ENCODE measurements at regions not wholly inside any gene's neighbourhood (a gene's known extent, or its start where the extent isn't known, plus 50 kb on each side); places are given as distances from the start of the nearest gene placed in this dataset.

- no peak for DNase-seq (ENCODE audit: low spot score)
Observed at GRCh38 chr12:75974323-75975187, 57.0 kb downstream of the PHLDA1 start.

GRCh38 chr12:75971253-75971652 is 60.3 kb downstream of the PHLDA1 start:
- DNase-seq (ENCODE audit: low spot score) = no peak

DNA sequence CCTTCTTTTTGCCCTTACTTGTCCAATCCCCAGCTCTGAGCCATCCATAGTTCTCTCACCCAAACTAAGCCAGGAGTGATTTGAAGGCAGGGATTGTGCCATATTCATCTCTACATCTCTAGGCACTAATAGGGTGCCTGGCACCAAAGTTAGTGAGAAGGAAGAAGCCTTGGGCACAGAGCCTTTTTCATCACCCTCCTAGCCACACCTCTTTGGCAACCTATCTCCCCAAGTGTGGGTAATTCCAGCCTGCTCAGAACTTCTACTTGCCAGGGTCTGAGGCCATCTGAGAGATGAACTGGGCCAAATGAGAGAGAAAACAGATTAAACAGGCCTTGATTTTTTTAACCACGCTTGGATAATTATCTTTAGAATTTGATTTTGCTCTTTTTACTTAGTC is 61.3 kb downstream of the PHLDA1 start:
- no peak for DNase-seq (ENCODE audit: low spot score)

- no peak for DNase-seq (ENCODE audit: low spot score)
Observed at GRCh38 chr12:75969768-75970167, 61.8 kb downstream of the PHLDA1 start.

DNA sequence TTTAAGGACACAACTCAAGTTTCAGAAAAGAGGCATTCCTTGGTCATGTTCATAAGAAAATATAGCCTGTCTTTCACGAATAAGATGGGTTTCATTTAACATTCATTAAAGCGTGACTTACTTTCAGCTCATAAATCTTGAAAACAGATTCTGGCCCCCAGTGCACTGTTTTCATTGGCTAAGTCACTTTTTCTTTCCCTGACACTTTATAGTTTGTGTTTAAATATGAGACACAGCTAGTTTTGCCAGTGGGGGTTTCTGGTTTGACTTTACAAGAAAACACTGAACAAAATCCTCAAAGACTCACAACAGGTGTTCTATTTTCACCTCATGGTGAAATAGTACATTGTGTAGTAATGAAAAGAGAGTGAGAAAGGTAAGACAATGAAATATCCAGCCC is 65.9 kb downstream of the PHLDA1 start:
- no peak for DNase-seq (ENCODE audit: low spot score)

GRCh38 chr12:75964150-75964549 is 67.4 kb downstream of the PHLDA1 start:
- DNase-seq (ENCODE audit: low spot score) = no peak

DNA sequence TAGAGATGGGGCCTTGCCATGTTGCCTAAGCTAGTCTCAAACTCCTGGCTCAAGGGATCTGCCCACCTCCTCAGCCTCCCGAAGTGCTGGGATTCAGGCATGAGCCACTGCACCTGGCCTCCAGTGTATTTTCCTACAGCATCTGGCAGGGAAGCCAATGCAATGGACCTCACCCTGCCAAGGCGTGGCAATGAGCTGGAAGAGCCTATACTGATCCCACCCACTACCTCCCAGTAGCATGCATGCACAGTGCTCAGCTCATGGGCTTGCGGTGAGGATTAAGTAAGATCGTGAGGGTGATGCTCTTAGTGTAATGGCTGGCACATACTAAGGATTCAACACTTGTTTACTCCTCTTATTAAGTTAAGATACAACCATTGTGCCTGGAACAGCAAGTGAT is 69.7 kb downstream of the PHLDA1 start:
- DNase-seq (ENCODE audit: low spot score) = no peak

DNA sequence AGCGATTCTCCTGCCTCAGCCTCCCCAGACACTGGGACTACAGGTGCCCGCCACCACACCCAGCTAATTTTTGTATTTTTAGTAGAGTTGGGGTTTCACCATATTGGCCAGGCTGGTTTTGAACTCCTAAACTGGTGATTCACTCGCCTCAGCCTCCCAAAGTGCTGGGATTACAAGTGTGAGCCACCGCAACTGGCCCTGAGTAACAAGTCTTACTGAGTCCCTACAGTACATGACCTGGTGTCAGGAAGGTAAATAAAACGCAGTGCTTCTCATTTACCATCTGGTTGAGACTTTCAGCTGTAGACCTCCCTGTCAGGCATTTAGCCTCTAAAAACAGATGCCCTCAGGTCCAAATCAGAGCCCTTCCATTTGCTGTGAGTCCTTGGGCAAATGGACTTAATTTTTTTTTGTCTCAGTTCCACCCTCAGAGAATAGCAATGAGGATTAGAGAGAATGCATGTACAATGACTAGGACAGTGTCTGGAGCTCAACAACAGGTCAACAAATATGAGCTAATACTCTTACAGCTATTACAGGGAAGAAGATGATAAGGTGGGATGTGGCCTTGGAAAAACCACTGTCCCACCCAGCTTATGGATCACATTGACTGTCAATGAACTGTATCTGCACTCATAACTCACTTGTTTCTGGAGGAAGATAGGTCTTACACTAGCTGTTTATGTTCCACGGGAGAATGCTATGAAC is 70.5 kb downstream of the PHLDA1 start:
- DNase-seq (ENCODE audit: low spot score) = no peak

DNA sequence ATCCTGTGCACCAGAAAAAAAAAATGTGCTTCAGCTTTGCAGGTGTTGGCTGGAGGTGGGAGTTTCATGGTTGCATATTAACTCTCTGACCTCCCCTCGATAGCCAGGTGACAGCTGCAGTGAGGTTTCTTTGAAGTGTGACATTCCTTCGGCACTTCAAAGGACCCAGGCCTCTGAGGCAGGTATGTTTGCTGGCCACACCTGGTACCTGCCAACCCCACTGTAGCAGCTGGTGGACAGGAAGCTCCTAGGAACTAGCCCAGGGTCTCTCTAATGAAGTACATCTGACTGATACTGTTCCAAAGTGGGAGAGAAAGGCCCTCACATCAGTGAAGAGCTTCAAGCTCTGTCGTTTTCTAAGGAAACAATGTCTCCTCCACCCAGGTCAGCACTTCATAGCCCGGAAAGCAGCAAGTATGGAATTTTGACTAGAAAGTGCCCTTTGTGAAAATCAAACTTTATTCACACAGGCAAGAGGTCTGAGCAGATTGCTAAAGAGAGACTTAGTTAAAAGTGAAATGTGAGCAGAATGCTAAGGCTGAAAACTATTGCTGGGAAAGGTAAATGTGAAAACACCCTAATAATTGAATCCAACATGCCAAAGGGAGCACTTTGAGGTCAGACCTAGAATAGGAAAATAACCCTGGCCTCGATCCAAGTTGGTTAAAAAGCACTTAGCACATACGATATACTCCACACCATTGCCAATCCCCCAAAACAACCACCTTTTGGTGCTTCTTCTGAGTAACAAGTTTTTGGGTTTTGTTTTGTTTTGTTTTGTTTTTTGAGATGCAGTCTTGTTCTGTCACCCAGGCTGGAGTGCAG is 71.3 kb downstream of the PHLDA1 start:
- DNase-seq (ENCODE audit: low spot score) = no peak

GRCh38 chr12:75959506-75959905 is 72.1 kb downstream of the PHLDA1 start:
- no peak for DNase-seq (ENCODE audit: low spot score)

DNA sequence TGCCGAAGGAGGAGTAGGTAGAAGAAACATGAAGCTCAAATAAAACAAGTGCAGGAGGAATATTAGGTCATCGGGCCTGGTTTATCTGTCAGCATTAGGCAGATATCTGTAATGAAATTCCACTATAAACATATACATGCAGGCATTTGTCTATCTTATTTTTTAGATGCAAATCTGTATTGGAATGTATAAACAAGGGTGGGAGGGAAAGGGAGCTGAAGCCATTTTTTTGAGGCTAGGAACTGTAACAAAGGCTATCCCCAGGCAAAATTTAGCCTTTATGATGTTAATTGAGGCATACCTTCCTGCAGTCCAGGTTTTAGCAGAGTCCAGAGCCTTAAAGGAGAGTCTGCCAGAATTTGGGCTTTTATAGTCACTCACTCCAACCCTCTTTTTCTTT is 72.5 kb downstream of the PHLDA1 start:
- DNase-seq (ENCODE audit: low spot score) = no peak

- no peak for DNase-seq (ENCODE audit: low spot score)
Observed at GRCh38 chr12:75955251-75955650, 76.3 kb downstream of the PHLDA1 start.

DNA sequence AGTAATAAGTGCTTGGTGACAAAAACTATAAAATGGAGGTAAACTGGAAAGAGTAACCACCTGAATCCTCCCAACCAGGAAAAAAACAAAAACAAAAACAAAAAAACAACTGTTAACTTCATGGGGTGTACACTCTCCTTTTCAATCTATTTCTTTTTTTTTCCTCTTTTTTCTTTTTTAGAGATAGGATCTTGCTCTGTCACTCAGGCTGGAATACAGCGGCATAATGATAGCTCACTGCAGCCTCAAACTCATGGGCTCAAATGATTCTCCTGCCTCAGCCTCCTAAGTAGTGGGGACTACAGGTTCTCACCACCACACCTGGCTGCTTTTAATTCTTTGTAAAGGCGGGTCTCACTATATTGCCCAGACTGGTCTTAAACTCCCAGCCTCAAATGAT is 76.8 kb downstream of the PHLDA1 start:
- no peak for DNase-seq (ENCODE audit: low spot score)

DNA sequence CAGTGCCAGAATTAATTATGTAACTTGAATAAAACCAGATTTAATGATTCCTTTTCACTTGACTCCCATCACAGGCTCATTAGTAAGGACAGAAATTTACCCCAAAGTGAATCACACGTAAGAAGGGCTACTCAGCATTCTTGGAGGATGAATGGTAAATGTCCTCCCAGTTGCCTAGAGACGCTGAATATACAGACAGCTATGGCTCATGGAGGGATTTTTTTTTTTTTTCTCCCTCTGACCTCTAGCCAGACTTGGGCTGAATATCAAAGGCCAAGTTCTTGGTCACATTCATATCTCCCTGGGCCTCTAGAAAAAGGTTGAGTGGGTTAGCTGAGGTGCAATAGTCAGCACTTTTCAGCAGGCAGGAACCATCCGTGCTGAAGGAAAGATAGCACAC is 77.5 kb downstream of the PHLDA1 start:
- DNase-seq (ENCODE audit: low spot score) = peak; percentile 87

GRCh38 chr12:75953312-75953906 is 78.2 kb downstream of the PHLDA1 start:
- no peak for DNase-seq (ENCODE audit: low spot score)

- peak; percentile 25 for DNase-seq (ENCODE audit: low spot score)
Observed at GRCh38 chr12:75951399-75952278, 79.9 kb downstream of the PHLDA1 start.

DNA sequence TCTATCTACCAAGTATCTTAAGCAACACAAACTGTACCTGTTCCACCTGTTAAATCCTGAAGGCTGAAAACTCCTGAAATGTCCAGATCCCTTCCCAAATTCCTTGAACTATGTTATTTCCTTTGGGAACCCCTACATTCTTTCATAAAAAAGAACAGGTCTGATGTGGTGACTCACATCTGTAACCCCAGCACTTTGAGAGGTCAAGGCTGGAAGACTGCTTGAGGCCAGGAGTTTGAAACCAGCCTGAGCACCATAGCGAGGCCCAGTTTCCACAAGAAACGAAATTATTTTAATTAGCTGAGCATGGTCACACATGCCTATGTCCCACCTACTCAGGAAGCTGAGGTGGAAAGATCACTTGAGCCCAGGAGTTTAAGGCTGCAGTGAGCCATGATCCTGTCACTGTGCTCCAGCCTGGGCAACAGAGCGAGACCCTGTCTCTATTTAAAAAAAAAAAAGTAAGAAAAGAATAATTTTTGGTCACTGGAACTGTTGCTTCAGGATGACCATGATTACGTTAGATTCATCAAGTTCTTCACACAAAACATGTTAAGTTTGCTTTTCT is 84.3 kb downstream of the PHLDA1 start:
- DNase-seq (ENCODE audit: low spot score) = no peak

DNA sequence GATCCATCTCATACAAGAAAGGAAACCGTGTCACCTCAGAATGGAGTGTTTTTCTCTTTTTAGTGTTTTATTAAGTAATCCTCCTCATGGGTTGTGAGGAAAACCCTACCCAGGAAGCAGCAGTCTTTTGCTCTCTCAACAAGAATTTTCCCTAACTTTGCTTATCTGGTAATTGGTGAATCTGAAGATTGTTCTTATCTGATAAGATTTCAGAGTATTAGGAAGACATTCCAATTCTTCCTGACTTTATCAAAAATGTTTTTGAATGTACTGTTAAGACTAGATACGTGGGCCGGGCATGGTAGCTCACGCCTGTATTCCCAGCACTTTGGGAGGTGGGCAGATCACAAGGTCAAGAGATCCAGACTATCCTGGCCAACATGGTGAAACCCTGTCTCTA is 86.0 kb downstream of the PHLDA1 start:
- DNase-seq (ENCODE audit: low spot score) = no peak

DNA sequence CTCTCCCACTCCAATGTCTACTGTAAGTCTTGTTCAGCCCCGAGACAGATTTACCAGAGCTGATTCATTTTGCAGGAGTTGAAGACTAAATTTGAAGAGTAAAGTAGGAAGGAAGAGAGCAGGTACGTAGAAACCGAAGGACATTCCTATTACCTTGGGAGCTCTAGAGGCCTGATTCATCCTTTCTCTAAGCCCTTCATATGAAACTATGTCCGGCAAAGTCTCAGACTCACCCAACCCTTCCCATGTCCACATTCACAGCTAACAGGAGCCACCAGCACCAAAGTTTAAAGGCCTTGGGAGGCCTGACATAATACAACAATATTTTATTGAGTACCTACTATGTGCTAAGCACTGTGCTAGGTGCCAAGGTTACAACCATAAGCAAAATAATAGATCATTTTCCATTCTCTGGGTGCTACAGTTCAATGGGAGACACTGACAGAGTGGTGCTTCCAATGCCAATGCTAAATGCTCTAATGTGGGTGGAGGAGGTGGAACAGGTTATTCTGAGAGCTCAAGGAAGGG is 86.6 kb downstream of the PHLDA1 start:
- no peak for DNase-seq (ENCODE audit: low spot score)

DNA sequence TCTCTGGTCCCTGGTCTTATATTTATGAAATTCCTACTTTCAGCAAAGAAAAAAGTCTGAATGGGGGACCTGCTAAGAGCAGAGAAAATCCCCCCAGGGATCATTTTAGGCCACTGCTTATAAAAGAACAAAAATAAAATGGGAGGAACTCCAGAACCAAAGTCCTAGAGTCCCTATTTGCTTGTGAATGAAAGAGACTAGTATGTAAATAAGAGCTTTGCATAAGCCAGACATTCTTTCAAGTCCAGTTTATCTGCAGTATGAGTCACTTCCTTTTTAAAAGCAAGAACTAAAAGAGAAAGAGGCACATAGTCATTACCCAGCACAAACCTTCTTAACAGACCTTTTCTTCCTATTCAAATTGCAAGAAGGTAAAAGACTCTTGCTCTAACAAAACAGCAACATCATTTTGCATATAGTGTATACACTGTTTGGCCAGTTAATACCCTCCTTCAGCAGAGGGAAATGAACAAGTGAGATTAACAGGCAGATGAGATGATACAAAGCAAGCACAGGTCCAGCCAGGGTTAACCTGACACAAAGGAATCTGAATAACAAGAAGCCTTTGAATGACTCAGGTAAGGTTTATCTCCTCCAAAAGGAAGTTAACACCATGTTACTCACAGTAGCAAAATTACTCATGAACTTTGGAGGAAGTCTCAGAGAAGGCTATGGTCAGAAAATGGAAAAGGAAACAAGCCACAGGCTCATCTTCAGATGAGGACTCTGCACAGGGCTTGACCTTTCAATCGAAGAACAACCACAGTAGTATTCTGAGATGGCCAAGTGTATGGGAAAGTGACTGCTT is 87.3 kb downstream of the PHLDA1 start:
- peak; percentile 71 for DNase-seq (ENCODE audit: low spot score)

All from COLO829 (cell line).